Right atrium auricular region (tissue), 2 donors: ENCODE measurements at regions not wholly inside any gene's neighbourhood (a gene's known extent, or its start where the extent isn't known, plus 50 kb on each side); places are given as distances from the start of the nearest gene placed in this dataset.
A peak's percentile ranks its signal among the peaks of the same experiment; 100 is the strongest.

Source experiments
- DNase-seq: peaks from one replicate; pipeline ENCODE4 v3.0.0-alpha.2; 2019; ENCODE audit warnings: low spot score
- H3K27ac ChIP-seq, 2 donors: fragments of 200-600 bp; sonication (generic); 1 replicate in 1 of 2; 2 replicates in 1 of 2; pipeline ENCODE4 v1.5.1; 2016 to 2019
- H3K27me3 ChIP-seq, 2 donors: fragments of 200-600 bp; sonication (generic); one replicate each; pipeline versions ENCODE4 v1.5.1 to v1.6.0; 2017 to 2019
- H3K36me3 ChIP-seq: fragments of 200-600 bp; sonication (generic); one replicate; pipeline ENCODE4 v1.5.1; 2016
- H3K4me1 ChIP-seq, 2 donors: fragments of 200-600 bp; sonication (generic); one replicate each; pipeline versions ENCODE4 v1.5.1 to v1.6.0; 2017 to 2019
- H3K4me3 ChIP-seq, 2 donors: fragments of 200-600 bp; sonication (generic); 1 replicate in 1 of 2; 2 replicates in 1 of 2; pipeline ENCODE4 v1.5.1; 2017 to 2019; ENCODE audit warnings: mild to moderate bottlenecking in 1 of 2, moderate library complexity in 1 of 2
- H3K9me3 ChIP-seq, 2 donors: fragments of 200-600 bp; sonication (generic); one replicate each; pipeline ENCODE4 v1.5.1; 2019
- TF ChIP-seq, protein P1 (sequence below), 2 donors: fragments of 200-600 bp; sonication (generic); IDR thresholded peaks; one replicate each; pipeline ENCODE4 v1.5.1; 2019; ENCODE audit warnings: antibody characterized with exemption in 2 of 2

DNA sequence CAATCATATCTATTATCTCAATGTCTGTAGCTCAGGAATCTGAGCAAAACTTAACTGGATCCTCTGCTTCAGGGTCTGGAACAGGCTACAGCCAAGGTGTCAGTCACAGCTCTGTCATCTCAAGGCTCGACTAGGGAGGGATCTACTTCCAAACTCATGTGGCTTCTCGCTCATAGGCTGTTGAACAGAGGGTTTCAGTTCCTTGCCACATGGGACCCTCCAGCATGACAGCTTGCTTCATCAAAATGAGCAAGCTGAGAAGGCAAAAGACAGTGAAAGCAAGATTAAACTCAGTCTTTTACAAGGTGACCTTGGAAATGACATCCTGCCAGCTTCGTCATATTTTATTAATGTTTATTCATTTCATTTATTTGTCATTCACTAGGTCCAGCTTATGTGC, 111.7 kb downstream of the GADD45G start:
- no peaks in the 10 kb centered on the region for H3K27me3 ChIP-seq
- H3K4me1 ChIP-seq = peaks cover 0 to 8% of the 10 kb centered on the region in 2 donors
- H3K36me3 ChIP-seq = no peaks in the 10 kb centered on the region
- peaks cover 4 to 21% of the 10 kb centered on the region in 2 donors for H3K9me3 ChIP-seq
- H3K4me3 ChIP-seq = no peak overlapping the region
- TF ChIP-seq, protein P1, sequence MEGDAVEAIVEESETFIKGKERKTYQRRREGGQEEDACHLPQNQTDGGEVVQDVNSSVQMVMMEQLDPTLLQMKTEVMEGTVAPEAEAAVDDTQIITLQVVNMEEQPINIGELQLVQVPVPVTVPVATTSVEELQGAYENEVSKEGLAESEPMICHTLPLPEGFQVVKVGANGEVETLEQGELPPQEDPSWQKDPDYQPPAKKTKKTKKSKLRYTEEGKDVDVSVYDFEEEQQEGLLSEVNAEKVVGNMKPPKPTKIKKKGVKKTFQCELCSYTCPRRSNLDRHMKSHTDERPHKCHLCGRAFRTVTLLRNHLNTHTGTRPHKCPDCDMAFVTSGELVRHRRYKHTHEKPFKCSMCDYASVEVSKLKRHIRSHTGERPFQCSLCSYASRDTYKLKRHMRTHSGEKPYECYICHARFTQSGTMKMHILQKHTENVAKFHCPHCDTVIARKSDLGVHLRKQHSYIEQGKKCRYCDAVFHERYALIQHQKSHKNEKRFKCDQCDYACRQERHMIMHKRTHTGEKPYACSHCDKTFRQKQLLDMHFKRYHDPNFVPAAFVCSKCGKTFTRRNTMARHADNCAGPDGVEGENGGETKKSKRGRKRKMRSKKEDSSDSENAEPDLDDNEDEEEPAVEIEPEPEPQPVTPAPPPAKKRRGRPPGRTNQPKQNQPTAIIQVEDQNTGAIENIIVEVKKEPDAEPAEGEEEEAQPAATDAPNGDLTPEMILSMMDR (IDR thresholded peaks at IDR 0.05) = no peak
- no peak for DNase-seq
- H3K27ac ChIP-seq = no peak overlapping the region

DNA sequence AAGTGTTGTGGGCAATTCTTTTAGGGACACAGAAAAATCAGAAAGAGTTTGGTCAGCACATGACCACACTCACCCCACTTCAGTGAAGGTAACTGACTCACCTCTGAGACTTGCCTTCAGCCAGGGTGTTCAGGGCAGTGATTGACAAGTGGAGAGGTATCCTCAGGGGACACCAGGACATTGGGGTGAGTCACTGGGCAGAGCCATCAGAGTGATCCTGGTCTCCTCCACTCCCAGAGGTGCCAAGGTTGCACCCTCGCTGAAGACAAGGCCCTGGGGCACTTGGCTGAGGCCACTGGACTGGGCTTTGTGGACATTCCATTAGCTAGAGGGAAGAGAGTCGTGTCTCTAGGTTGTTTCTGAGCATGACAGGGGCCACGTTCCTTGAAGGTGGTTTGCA, 113.4 kb downstream of the GADD45G start:
- peaks cover 0 to 8% of the 10 kb centered on the region in 2 donors for H3K4me1 ChIP-seq
- TF ChIP-seq, protein P1 (IDR thresholded peaks at IDR 0.05) = no peak
- no peak overlapping the region for H3K4me3 ChIP-seq
- H3K27ac ChIP-seq = peak overlapping the region in 1 of 2 donors; percentile 62
- no peaks in the 10 kb centered on the region for H3K27me3 ChIP-seq
- DNase-seq = no peak
- H3K36me3 ChIP-seq = no peaks in the 10 kb centered on the region
- H3K9me3 ChIP-seq = peaks cover 4 to 21% of the 10 kb centered on the region in 2 donors

DNA sequence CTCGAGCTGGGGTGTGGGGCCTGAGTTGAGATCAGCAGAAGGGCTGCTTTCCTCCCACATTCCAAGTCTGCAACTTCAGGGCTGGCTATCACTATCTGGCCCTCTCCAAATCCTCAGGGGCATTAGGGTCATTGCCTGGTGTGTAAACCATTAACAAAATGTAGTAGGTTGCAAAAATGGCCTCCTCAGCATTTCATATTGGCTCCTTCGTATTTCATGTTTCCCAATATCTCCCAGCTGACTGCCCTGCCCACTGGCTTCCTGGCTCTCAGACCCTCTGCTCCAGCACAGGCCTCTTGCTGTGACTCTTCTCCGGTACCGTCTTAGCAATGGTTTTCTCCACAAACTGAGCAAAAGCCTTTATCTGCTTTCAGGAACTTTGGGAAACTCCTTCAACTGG, 113.8 kb downstream of the GADD45G start:
- H3K9me3 ChIP-seq = peaks cover 4 to 21% of the 10 kb centered on the region in 2 donors
- DNase-seq = no peak
- no peak overlapping the region for H3K4me3 ChIP-seq
- H3K27ac ChIP-seq = peak overlapping the region in 1 of 2 donors; percentile 62
- H3K4me1 ChIP-seq = peaks cover 0 to 8% of the 10 kb centered on the region in 2 donors
- H3K27me3 ChIP-seq = no peaks in the 10 kb centered on the region
- H3K36me3 ChIP-seq = no peaks in the 10 kb centered on the region
- TF ChIP-seq, protein P1 (IDR thresholded peaks at IDR 0.05) = no peak

DNA sequence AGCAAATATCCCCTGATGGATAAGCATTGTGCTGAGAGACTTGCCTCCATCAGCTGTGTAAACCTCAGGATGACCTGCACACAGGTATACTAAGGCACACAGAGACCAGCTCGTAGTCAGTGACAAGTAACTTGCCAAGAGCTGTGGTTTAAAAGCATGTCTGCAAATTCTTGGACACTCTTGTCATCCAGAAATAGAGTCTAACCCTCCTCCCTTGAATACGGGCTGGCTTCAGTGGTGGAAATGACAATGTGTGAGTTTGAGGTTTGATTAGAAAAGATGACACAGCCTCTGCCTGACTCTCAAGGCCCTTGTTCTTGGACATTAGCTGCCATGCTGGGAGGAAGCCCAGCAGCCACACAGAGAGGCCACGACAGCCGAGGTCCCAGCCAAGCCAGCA, 114.4 kb downstream of the GADD45G start:
- Histone ChIP-seq H3K27me3 (no peaks in the 10 kb centered on the region), H3K36me3 (no peaks in the 10 kb centered on the region), H3K4me1 (peaks cover 0 to 8% of the 10 kb centered on the region in 2 donors), H3K27ac (peak overlapping the region; percentile 7 to 62), H3K4me3 (no peak overlapping the region), H3K9me3 (peaks cover 4 to 21% of the 10 kb centered on the region in 2 donors)
- no peak for DNase-seq
- TF ChIP-seq, protein P1 (IDR thresholded peaks at IDR 0.05) = no peak

DNA sequence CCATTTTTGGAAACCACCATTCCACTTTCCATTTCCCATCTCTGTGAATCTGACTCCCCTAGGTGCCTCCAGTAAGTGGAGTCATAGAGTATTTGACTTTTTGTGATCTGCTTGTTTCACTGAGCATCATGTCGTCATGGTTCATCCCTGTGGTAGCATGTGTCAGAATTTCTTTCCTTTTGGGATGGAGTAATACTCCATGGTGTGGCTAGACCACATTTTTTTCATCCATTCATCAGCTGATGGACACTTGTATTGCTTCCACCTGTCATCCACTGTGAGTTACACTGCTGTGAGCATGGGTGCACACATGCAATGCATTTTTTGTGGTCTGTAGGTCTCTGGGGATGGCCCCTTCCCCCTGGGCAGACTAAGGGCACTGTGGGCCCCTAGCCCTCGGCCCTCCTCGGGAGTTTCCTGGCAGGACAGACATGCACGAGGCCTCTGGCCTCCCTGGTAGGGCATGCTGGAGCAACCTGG, 115.9 kb downstream of the GADD45G start:
- H3K4me3 ChIP-seq = no peak overlapping the region
- H3K4me1 ChIP-seq = peaks cover 0 to 8% of the 10 kb centered on the region in 2 donors
- no peaks in the 10 kb centered on the region for H3K36me3 ChIP-seq
- no peak overlapping the region for H3K27ac ChIP-seq
- TF ChIP-seq, protein P1 (IDR thresholded peaks at IDR 0.05) = no peak
- no peak for DNase-seq
- H3K27me3 ChIP-seq = no peaks in the 10 kb centered on the region
- peaks cover 4 to 21% of the 10 kb centered on the region in 2 donors for H3K9me3 ChIP-seq

DNA sequence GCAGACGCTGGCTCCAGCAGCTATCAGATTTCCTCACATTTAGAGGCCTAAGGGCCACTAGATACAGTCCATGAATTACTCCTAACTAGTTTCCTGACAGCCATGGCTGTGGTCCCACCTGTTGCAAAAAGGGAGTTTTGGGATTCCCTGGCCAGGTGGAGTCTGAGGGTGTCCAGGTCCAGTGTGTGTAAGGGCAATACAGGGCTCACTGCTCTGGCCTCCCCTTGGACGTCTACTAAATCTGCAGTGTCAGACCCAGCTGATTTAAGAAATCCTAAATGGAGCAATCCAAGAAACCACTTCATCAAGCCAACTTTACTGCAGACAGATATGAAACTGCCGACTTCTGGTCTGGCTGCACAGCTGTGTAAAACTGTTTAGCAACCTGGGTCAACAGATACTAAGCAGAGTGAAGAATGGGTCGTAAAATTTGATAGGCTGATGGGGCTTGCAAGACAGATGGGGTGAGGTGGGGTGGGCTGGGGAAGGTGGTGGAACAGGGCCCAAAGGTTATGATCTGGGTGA, 116.4 kb downstream of the GADD45G start:
- Histone ChIP-seq H3K27ac (no peak overlapping the region), H3K4me3 (no peak overlapping the region), H3K27me3 (no peaks in the 10 kb centered on the region), H3K9me3 (peaks cover 4 to 21% of the 10 kb centered on the region in 2 donors), H3K36me3 (no peaks in the 10 kb centered on the region), H3K4me1 (peaks cover 0 to 8% of the 10 kb centered on the region in 2 donors)
- TF ChIP-seq, protein P1 (IDR thresholded peaks at IDR 0.05) = no peak
- no peak for DNase-seq
